ENCODE measurements at regions not wholly inside any gene's neighbourhood (a gene's known extent, or its start where the extent isn't known, plus 50 kb on each side); places are given as distances from the start of the nearest gene placed in this dataset.

DNA sequence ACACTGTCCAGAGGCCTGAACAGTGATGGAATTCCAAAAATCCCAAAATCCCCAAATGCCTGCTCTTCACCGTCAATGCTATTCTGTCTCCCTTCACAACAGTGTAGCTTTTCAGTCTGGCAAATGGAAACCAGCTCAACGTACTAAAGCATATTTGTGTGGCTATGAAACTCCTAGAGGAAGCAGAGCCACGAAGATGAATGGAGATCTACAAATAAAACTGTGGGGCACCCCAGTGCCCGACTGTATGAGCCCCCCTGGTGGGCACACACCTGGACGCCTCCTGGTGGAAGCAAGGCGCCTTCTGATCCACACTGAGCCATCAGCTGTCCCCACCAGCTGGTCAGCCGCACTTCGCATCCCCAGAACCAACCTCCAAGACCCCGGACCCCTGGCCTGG is 129.1 kb upstream of the SOD1 start:
- no peak overlapping the region for H3K4me3 ChIP-seq (ENCODE audit: low read depth, low read length)
- DNase-seq (ENCODE audit: low read depth) = no peak
- TF ChIP-seq CTCF (IDR thresholded peaks at IDR 0.05; ENCODE audit: insufficient read depth, low read depth, low read length, missing control alignments) = no peak

- no peak for DNase-seq (ENCODE audit: low read depth)
- TF ChIP-seq CTCF (IDR thresholded peaks at IDR 0.05; ENCODE audit: insufficient read depth, low read depth, low read length, missing control alignments) = no peak
- H3K4me3 ChIP-seq (ENCODE audit: low read depth, low read length) = no peak overlapping the region
Measured at GRCh38 chr21:31529406-31529805, 130.1 kb upstream of the SOD1 start.

DNA sequence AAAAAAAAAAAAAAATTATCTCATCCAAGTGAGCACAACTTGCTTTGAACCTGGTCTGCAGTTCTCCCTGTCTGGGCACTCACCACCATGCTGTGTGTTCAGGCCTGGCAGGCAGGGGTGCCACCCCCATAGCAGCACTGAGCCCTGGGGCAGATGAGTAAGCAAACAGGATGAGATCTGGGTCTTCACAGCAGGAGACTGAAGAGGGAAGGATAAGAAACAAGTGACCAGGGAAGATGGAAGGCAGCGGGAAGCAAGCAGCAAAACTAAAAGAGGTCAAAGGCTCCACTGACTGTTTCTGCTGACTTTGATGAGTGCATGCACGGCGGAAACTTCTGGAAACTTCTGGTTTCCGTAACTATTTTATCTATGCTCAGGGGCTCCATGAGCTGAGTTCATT is 133.5 kb upstream of the SOD1 start:
- DNase-seq (ENCODE audit: low read depth) = no peak
- TF ChIP-seq CTCF (IDR thresholded peaks at IDR 0.05; ENCODE audit: insufficient read depth, low read depth, low read length, missing control alignments) = no peak
- H3K4me3 ChIP-seq (ENCODE audit: low read depth, low read length) = no peak overlapping the region

- H3K4me3 ChIP-seq (ENCODE audit: low read depth, low read length) = no peak overlapping the region
- no peak for TF ChIP-seq CTCF (IDR thresholded peaks at IDR 0.05; ENCODE audit: insufficient read depth, low read depth, low read length, missing control alignments)
- no peak for DNase-seq (ENCODE audit: low read depth)
Measured at GRCh38 chr21:31524140-31524539, 135.4 kb upstream of the SOD1 start.

DNA sequence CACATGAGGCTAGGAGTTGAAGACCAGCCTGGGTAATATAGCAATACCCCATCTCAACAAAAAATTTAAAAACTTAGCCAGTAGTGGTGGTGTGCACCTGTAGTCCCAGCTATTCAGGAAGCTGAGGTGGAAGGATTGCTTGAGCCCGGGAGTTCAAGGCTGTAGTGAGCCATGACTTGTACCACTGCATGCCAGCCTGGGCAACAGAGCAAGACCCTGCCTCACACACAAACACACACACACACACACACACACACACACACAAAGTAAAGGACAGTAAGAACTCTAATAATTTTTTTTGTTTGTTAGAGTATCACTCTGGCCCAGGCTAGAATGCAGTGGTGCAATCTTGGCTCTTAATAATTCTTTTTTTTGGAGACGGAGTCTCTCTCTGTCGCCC is 138.0 kb upstream of the SOD1 start:
- TF ChIP-seq CTCF (IDR thresholded peaks at IDR 0.05; ENCODE audit: insufficient read depth, low read depth, low read length, missing control alignments) = no peak
- no peak for DNase-seq (ENCODE audit: low read depth)
- no peak overlapping the region for H3K4me3 ChIP-seq (ENCODE audit: low read depth, low read length)

DNA sequence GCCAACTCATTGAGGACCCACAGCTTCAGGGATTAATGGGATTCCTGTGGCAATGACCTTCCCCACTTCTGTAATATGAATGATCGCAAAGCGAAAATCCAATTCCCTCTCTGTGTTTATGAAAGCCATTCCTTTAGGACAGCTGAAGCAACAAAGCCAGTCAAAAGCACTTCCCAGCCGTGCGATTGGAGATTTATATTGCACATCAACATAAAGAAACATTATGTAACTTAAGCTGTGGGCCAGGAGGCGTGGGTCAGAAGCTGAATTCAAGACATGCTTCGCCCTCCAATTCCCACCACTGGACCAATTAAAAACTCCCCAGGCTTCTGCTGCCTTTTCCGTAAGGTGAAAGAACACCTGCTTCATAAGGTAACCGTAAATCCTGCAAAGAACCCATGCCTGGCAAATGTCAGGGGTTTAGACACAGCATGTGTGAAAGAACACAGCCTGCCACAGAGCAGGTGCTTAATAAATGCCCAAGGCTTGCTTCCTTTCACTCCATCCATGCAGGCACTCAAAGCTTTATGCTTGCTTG is 138.9 kb upstream of the SOD1 start:
- no peak for TF ChIP-seq CTCF (IDR thresholded peaks at IDR 0.05; ENCODE audit: insufficient read depth, low read depth, low read length, missing control alignments)
- H3K4me3 ChIP-seq (ENCODE audit: low read depth, low read length) = no peak overlapping the region
- DNase-seq (ENCODE audit: low read depth) = no peak

GRCh38 chr21:31518580-31518979 is 140.9 kb upstream of the SOD1 start:
- no peak overlapping the region for H3K4me3 ChIP-seq (ENCODE audit: low read depth, low read length)
- DNase-seq (ENCODE audit: low read depth) = no peak
- TF ChIP-seq CTCF (IDR thresholded peaks at IDR 0.05; ENCODE audit: insufficient read depth, low read depth, low read length, missing control alignments) = no peak

Measured in GM12865 (cell line).